ENCODE measurements at regions not wholly inside any gene's neighbourhood (a gene's known extent, or its start where the extent isn't known, plus 50 kb on each side); places are given as distances from the start of the nearest gene placed in this dataset.

DNA sequence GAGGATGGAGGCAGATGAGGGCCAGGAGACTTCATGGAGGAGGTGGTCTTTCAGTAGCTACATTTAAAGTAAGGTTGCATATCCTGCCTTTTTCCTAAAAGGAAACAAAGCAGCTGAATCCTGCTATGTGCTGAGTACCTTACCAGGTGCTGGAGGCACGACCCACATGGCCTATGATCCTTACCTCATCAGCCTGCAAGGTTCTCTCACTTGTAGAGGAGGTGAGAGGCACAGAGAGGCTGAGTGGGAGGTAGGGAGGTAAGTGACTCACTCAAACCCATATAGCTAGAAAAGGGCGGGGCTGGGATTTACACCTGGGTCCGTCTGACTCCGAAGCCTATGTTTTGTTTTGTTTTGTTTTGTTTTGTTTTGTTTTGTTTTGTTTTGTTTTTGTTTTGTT lies 75.8 kb downstream of the BUD13 start:
- H3K4me3 Mint-ChIP-seq: no peak overlapping the region
- Histone ChIP-seq H3K4me1 (ENCODE audit: control insufficient read depth in 1 of 2, insufficient read depth in 2 of 2, low read length in 2 of 2) (no peaks in the 10 kb centered on the region), H3K79me2 (ENCODE audit: insufficient read depth, low read length) (no peaks in the 10 kb centered on the region), H3K4me2 (replicated peaks; ENCODE audit: extremely low read depth, low read length, poor library complexity, severe bottlenecking) (no peak overlapping the region), H3K27ac (ENCODE audit: low read depth in 1 of 2, low read length in 2 of 2) (no peak overlapping the region), H3K27me3 (ENCODE audit: control insufficient read depth in 2 of 2, insufficient read depth in 2 of 2, low read length in 2 of 2) (no peaks in the 10 kb centered on the region), H4K20me1 (ENCODE audit: insufficient read depth, low read length) (no peaks in the 10 kb centered on the region), H3K36me3 (replicated peaks in 1 of 2; ENCODE audit: control insufficient read depth in 1 of 2, insufficient read depth in 2 of 2, low read length in 2 of 2) (no peaks in the 10 kb centered on the region), H3K9ac (ENCODE audit: insufficient read depth, low read length, poor library complexity, severe bottlenecking) (no peak overlapping the region), H3K4me3 (replicated peaks in 1 of 3; ENCODE audit: low read depth in 2 of 3, low read length in 3 of 3) (no peak overlapping the region), H2AFZ (ENCODE audit: insufficient read depth, low read depth, low read length, poor library complexity, severe bottlenecking) (no peak overlapping the region), H3K9me3 (replicated peaks in 1 of 2; ENCODE audit: control insufficient read depth in 1 of 2, insufficient read depth in 1 of 2, low read length in 2 of 2) (no peaks in the 10 kb centered on the region)
- 100% methylated on average over 1 of the region's 4 CpGs for WGBS (ENCODE audit: insufficient coverage)
- no peaks in the 10 kb centered on the region for H3K9me3 Mint-ChIP-seq
- H3K27ac Mint-ChIP-seq: no peak overlapping the region
- intact Hi-C loops (cut with micrococcal nuclease): no loop called here
- peaks cover 5 to 9% (median 8%) of the 10 kb centered on the region in 3 donors for H3K27me3 Mint-ChIP-seq (ENCODE audit: low read depth in 3 of 3)
- TF ChIP-seq, protein P1, sequence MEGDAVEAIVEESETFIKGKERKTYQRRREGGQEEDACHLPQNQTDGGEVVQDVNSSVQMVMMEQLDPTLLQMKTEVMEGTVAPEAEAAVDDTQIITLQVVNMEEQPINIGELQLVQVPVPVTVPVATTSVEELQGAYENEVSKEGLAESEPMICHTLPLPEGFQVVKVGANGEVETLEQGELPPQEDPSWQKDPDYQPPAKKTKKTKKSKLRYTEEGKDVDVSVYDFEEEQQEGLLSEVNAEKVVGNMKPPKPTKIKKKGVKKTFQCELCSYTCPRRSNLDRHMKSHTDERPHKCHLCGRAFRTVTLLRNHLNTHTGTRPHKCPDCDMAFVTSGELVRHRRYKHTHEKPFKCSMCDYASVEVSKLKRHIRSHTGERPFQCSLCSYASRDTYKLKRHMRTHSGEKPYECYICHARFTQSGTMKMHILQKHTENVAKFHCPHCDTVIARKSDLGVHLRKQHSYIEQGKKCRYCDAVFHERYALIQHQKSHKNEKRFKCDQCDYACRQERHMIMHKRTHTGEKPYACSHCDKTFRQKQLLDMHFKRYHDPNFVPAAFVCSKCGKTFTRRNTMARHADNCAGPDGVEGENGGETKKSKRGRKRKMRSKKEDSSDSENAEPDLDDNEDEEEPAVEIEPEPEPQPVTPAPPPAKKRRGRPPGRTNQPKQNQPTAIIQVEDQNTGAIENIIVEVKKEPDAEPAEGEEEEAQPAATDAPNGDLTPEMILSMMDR (IDR thresholded peaks at IDR 0.05): no peak
- H3K4me1 Mint-ChIP-seq: no peaks in the 10 kb centered on the region
- DNase-seq: no peak
- H3K36me3 Mint-ChIP-seq: no peaks in the 10 kb centered on the region

- intact Hi-C loops (cut with micrococcal nuclease): no loop called here
- no peak overlapping the region for H3K27ac ChIP-seq (ENCODE audit: low read depth in 1 of 2, low read length in 2 of 2)
Observed at GRCh38 chr11:116696381-116696941, 76.3 kb downstream of the BUD13 start.

More at GRCh38 chr11:116696381-116696941, 76.3 kb downstream of the BUD13 start:
- Histone ChIP-seq H3K4me1 (ENCODE audit: control insufficient read depth in 1 of 2, insufficient read depth in 2 of 2, low read length in 2 of 2) (no peaks in the 10 kb centered on the region), H3K27me3 (ENCODE audit: control insufficient read depth in 2 of 2, insufficient read depth in 2 of 2, low read length in 2 of 2) (no peaks in the 10 kb centered on the region), H3K4me3 (replicated peaks in 1 of 3; ENCODE audit: low read depth in 2 of 3, low read length in 3 of 3) (no peak overlapping the region), H2AFZ (ENCODE audit: insufficient read depth, low read depth, low read length, poor library complexity, severe bottlenecking) (no peak overlapping the region), H3K79me2 (ENCODE audit: insufficient read depth, low read length) (no peaks in the 10 kb centered on the region), H3K9ac (ENCODE audit: insufficient read depth, low read length, poor library complexity, severe bottlenecking) (no peak overlapping the region), H4K20me1 (ENCODE audit: insufficient read depth, low read length) (no peaks in the 10 kb centered on the region), H3K36me3 (replicated peaks in 1 of 2; ENCODE audit: control insufficient read depth in 1 of 2, insufficient read depth in 2 of 2, low read length in 2 of 2) (no peaks in the 10 kb centered on the region), H3K4me2 (replicated peaks; ENCODE audit: extremely low read depth, low read length, poor library complexity, severe bottlenecking) (no peak overlapping the region), H3K9me3 (replicated peaks in 1 of 2; ENCODE audit: control insufficient read depth in 1 of 2, insufficient read depth in 1 of 2, low read length in 2 of 2) (no peaks in the 10 kb centered on the region)
- H3K36me3 Mint-ChIP-seq: no peaks in the 10 kb centered on the region
- no peaks in the 10 kb centered on the region for H3K9me3 Mint-ChIP-seq
- no peak overlapping the region for H3K27ac Mint-ChIP-seq
- peaks cover 2% of the 10 kb centered on the region for H3K4me1 Mint-ChIP-seq
- no peak overlapping the region for H3K4me3 Mint-ChIP-seq
- peaks cover 5 to 7% (median 6%) of the 10 kb centered on the region in 3 donors for H3K27me3 Mint-ChIP-seq (ENCODE audit: low read depth in 3 of 3)
- TF ChIP-seq, protein P1 (IDR thresholded peaks at IDR 0.05): no peak
- WGBS (ENCODE audit: insufficient coverage): 7% methylated on average over 5 of the region's 11 CpGs
- no peak for DNase-seq

All from CD14-positive monocyte (primary cell).